Tibial nerve (tissue), 4 donors: ENCODE measurements at regions not wholly inside any gene's neighbourhood (a gene's known extent, or its start where the extent isn't known, plus 50 kb on each side); places are given as distances from the start of the nearest gene placed in this dataset.

Experiments
- DNase-seq, 2 donors: peaks; one replicate each; pipeline ENCODE4 v3.0.0-alpha.2; 2019; ENCODE audit warnings: low spot score in 2 of 2
- H3K27ac ChIP-seq, 4 donors: fragments of 200-600 bp; sonication (generic) in 3 of 4; one replicate each; pipeline ENCODE4 v1.5.1; 2017 to 2019; ENCODE audit warnings: mild to moderate bottlenecking in 1 of 4
- H3K27me3 ChIP-seq, 2 donors: fragments of 200-600 bp; sonication (generic) in 1 of 2; one replicate each; pipeline versions ENCODE4 v1.5.1 to v1.6.0; 2017 to 2019
- H3K36me3 ChIP-seq, 3 donors: fragments of 200-600 bp; sonication (generic); one replicate each; pipeline ENCODE4 v1.5.1; 2018 to 2019
- H3K4me1 ChIP-seq, 4 donors: fragments of 200-600 bp; sonication (generic) in 3 of 4; one replicate each; pipeline ENCODE4 v1.5.1; 2017 to 2019
- H3K4me3 ChIP-seq, 4 donors: fragments of 200-600 bp; sonication (generic) in 3 of 4; one replicate each; pipeline ENCODE4 v1.5.1; 2017 to 2019; ENCODE audit warnings: mild to moderate bottlenecking in 1 of 4, moderate library complexity in 1 of 4
- H3K9me3 ChIP-seq, 4 donors: fragments of 200-600 bp; sonication (generic) in 3 of 4; one replicate each; pipeline ENCODE4 v1.5.1; 2017 to 2019
- CTCF ChIP-seq, 5 experiments: fragments of 200-600 bp in 3 of 5; fragments of 450-650 bp in 2 of 5; sonication (generic) in 3 of 5; IDR thresholded peaks; one replicate each; pipeline ENCODE4 v1.5.1; 2016 to 2019; ENCODE audit warnings: antibody characterized with exemption in 5 of 5, mild to moderate bottlenecking in 3 of 5, moderate library complexity in 2 of 5
- EP300 ChIP-seq, 2 donors: sonication (generic); formaldehyde crosslinking; IDR thresholded peaks; one replicate each; pipeline ENCODE4 v1.6.1; 2017; ENCODE audit warnings: antibody characterized with exemption in 2 of 2, mild to moderate bottlenecking in 1 of 2
- POLR2A ChIP-seq, 2 donors: fragments of 450-650 bp; IDR thresholded peaks; one replicate each; pipeline ENCODE4 v1.6.1; 2017; ENCODE audit warnings: antibody characterized with exemption in 2 of 2, mild to moderate bottlenecking in 2 of 2, moderate library complexity in 2 of 2
- WGBS, 2 donors: methylation state at CpG; one replicate each; pipeline ENCODE4 v1.1.5; 2018; 5-methylcytosine and 5-hydroxymethylcytosine counted together

- no peak for DNase-seq
- H3K9me3 ChIP-seq: peaks cover 0 to 4% (median 0%) of the 10 kb centered on the region in 4 donors
- no peak overlapping the region for H3K27ac ChIP-seq
- no peaks in the 10 kb centered on the region for H3K36me3 ChIP-seq
- 49 to 75% methylated on average over 2 of the region's 2 CpGs for WGBS, 2 donors
- H3K4me3 ChIP-seq: no peak overlapping the region
- no peak for TF ChIP-seq CTCF (IDR thresholded peaks at IDR 0.05)
- TF ChIP-seq EP300 (IDR thresholded peaks at IDR 0.05): no peak
- TF ChIP-seq POLR2A (IDR thresholded peaks at IDR 0.05): no peak
- no peaks in the 10 kb centered on the region for H3K27me3 ChIP-seq
- H3K4me1 ChIP-seq: no peaks in the 10 kb centered on the region
These were observed 77.2 kb upstream of the LDAH start for GRCh38 chr2:20900052-20900636.

- no peak for TF ChIP-seq POLR2A (IDR thresholded peaks at IDR 0.05)
- no peak for TF ChIP-seq EP300 (IDR thresholded peaks at IDR 0.05)
- TF ChIP-seq CTCF (IDR thresholded peaks at IDR 0.05): no peak
- no peak for DNase-seq
- H3K27me3 ChIP-seq: no peaks in the 10 kb centered on the region
- H3K36me3 ChIP-seq: no peaks in the 10 kb centered on the region
- no peak overlapping the region for H3K27ac ChIP-seq
- peaks cover 0 to 9% (median 2%) of the 10 kb centered on the region in 4 donors for H3K9me3 ChIP-seq
- H3K4me1 ChIP-seq: no peaks in the 10 kb centered on the region
- 77 to 82% methylated on average over 2 of the region's 2 CpGs for WGBS, 2 donors
- no peak overlapping the region for H3K4me3 ChIP-seq
These were observed 75.1 kb upstream of the LDAH start for GRCh38 chr2:20897874-20898453.

- DNase-seq: no peak
- Histone ChIP-seq H3K36me3 (no peaks in the 10 kb centered on the region), H3K4me1 (no peaks in the 10 kb centered on the region), H3K27me3 (no peaks in the 10 kb centered on the region), H3K27ac (no peak overlapping the region), H3K4me3 (no peak overlapping the region), H3K9me3 (peaks cover 0 to 9% (median 2%) of the 10 kb centered on the region in 4 donors)
- TF ChIP-seq CTCF (IDR thresholded peaks at IDR 0.05) (no peak), POLR2A (IDR thresholded peaks at IDR 0.05) (no peak), EP300 (IDR thresholded peaks at IDR 0.05) (no peak)
- 54 to 68% methylated on average over 3 of the region's 3 CpGs for WGBS, 2 donors
These were observed 74.1 kb upstream of the LDAH start for GRCh38 chr2:20897047-20897446.

GRCh38 chr2:20884829-20885228, 61.9 kb upstream of the LDAH start:
- no peak for TF ChIP-seq EP300 (IDR thresholded peaks at IDR 0.05)
- TF ChIP-seq CTCF (IDR thresholded peaks at IDR 0.05): no peak
- TF ChIP-seq POLR2A (IDR thresholded peaks at IDR 0.05): no peak
- Histone ChIP-seq H3K4me3 (no peak overlapping the region), H3K27ac (no peak overlapping the region), H3K36me3 (no peaks in the 10 kb centered on the region), H3K27me3 (no peaks in the 10 kb centered on the region), H3K4me1 (no peaks in the 10 kb centered on the region), H3K9me3 (peaks cover 0 to 4% (median 0%) of the 10 kb centered on the region in 4 donors)
- no peak for DNase-seq
- WGBS, 2 donors: 60 to 62% methylated on average over 5 of the region's 5 CpGs

GRCh38 chr2:20882466-20883170, 59.7 kb upstream of the LDAH start:
- H3K27ac ChIP-seq: no peak overlapping the region
- H3K9me3 ChIP-seq: peaks cover 0 to 10% (median 0%) of the 10 kb centered on the region in 4 donors
- TF ChIP-seq CTCF (IDR thresholded peaks at IDR 0.05): no peak
- no peak for TF ChIP-seq EP300 (IDR thresholded peaks at IDR 0.05)
- no peak for TF ChIP-seq POLR2A (IDR thresholded peaks at IDR 0.05)
- no peaks in the 10 kb centered on the region for H3K27me3 ChIP-seq
- H3K4me1 ChIP-seq: peaks cover 0 to 2% (median 0%) of the 10 kb centered on the region in 4 donors
- 81 to 85% methylated on average over 4 of the region's 4 CpGs for WGBS, 2 donors
- H3K36me3 ChIP-seq: no peaks in the 10 kb centered on the region
- no peak for DNase-seq
- H3K4me3 ChIP-seq: no peak overlapping the region
